Lower lobe of right lung (tissue), 2 donors: ENCODE measurements at regions not wholly inside any gene's neighbourhood (a gene's known extent, or its start where the extent isn't known, plus 50 kb on each side); places are given as distances from the start of the nearest gene placed in this dataset.

Source experiments
- ATAC-seq, 2 donors: fragments of 200-7000 bp; cut with Tn5 transposase; one replicate each; pipeline ENCODE4 v1.9.1; 2020 to 2022; ENCODE audit warnings: mild to moderate bottlenecking in 2 of 2, moderate library complexity in 2 of 2
- DNase-seq: peaks from one replicate; pipeline ENCODE4 v3.0.0-alpha.2; 2020
- H3K27ac ChIP-seq: fragments of 200-600 bp; one replicate; pipeline ENCODE4 v1.8.0; 2022
- H3K27me3 ChIP-seq: fragments of 200-600 bp; one replicate; pipeline ENCODE4 v1.8.0; 2022; ENCODE audit warnings: low read depth
- H3K36me3 ChIP-seq: fragments of 200-600 bp; one replicate; pipeline ENCODE4 v1.8.0; 2022; ENCODE audit warnings: mild to moderate bottlenecking
- H3K4me1 ChIP-seq: fragments of 200-600 bp; one replicate; pipeline ENCODE4 v1.8.0; 2022
- H3K4me3 ChIP-seq: fragments of 200-600 bp; one replicate; pipeline ENCODE4 v1.8.0; 2022; ENCODE audit warnings: mild to moderate bottlenecking
- H3K9me3 ChIP-seq: fragments of 200-600 bp; one replicate; pipeline ENCODE4 v1.8.0; 2022
- intact Hi-C: fragments of 100-400 bp; cut with DNase I; formaldehyde crosslinking; loops from one replicate; pipeline ENCODE4 v1.11.0; 2022
- TF ChIP-seq, protein P1 (sequence below): fragments of 200-600 bp; IDR thresholded peaks from one replicate; pipeline ENCODE4 v1.8.0; 2022; ENCODE audit warnings: antibody characterized with exemption, mild to moderate bottlenecking
- donor health status: DM: no; HTN: yes; CAD: no; lungs with severe emphysema.

DNA sequence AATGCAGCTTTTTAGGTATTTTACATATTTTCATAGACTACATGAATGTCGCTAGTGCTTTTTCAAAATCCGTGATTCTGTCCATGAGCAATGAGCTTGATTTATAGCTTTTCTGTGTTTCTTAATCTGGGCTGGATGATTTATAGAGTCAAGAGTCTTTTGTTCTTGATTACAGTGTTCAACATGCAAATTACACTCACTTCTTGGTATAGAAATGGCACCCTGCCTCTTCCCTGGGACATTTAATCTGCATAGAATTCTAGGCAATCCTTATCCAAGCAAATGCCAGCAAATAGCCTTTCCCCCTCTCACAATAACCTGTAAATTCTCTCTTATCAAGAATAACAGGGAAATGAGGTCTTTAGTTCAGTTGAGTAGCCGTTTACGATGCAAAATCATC, 246.2 kb upstream of the SEMA3C start:
- H3K27ac ChIP-seq, result no peak overlapping the region
- no peaks in the 10 kb centered on the region for H3K4me1 ChIP-seq
- H3K36me3 ChIP-seq, result no peaks in the 10 kb centered on the region
- TF ChIP-seq, protein P1, sequence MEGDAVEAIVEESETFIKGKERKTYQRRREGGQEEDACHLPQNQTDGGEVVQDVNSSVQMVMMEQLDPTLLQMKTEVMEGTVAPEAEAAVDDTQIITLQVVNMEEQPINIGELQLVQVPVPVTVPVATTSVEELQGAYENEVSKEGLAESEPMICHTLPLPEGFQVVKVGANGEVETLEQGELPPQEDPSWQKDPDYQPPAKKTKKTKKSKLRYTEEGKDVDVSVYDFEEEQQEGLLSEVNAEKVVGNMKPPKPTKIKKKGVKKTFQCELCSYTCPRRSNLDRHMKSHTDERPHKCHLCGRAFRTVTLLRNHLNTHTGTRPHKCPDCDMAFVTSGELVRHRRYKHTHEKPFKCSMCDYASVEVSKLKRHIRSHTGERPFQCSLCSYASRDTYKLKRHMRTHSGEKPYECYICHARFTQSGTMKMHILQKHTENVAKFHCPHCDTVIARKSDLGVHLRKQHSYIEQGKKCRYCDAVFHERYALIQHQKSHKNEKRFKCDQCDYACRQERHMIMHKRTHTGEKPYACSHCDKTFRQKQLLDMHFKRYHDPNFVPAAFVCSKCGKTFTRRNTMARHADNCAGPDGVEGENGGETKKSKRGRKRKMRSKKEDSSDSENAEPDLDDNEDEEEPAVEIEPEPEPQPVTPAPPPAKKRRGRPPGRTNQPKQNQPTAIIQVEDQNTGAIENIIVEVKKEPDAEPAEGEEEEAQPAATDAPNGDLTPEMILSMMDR, result no peak
- ATAC-seq (no peak), DNase-seq (no peak)
- no peak overlapping the region for H3K4me3 ChIP-seq
- H3K27me3 ChIP-seq, result no peaks in the 10 kb centered on the region
- no peaks in the 10 kb centered on the region for H3K9me3 ChIP-seq
- intact Hi-C loops, result no loop called here

GRCh38 chr7:81162771-81163525, 244.1 kb upstream of the SEMA3C start:
- Histone ChIP-seq H3K27ac (no peak overlapping the region), H3K27me3 (no peaks in the 10 kb centered on the region), H3K4me1 (no peaks in the 10 kb centered on the region), H3K36me3 (no peaks in the 10 kb centered on the region), H3K9me3 (no peaks in the 10 kb centered on the region), H3K4me3 (no peak overlapping the region)
- TF ChIP-seq, protein P1, result no peak
- DNase-seq, result no peak
- intact Hi-C loops, result no loop called here
- ATAC-seq, result no peak

- no peak overlapping the region for H3K27ac ChIP-seq
- H3K36me3 ChIP-seq, result no peaks in the 10 kb centered on the region
- ATAC-seq (no peak), DNase-seq (no peak)
- TF ChIP-seq, protein P1, result no peak
- H3K4me3 ChIP-seq, result no peak overlapping the region
- no peaks in the 10 kb centered on the region for H3K9me3 ChIP-seq
- H3K27me3 ChIP-seq, result no peaks in the 10 kb centered on the region
- intact Hi-C loops, result no loop called here
- H3K4me1 ChIP-seq, result no peaks in the 10 kb centered on the region
Measured at GRCh38 chr7:81162234-81162633, 243.4 kb upstream of the SEMA3C start.

- DNase-seq (no peak), ATAC-seq (no peak)
- TF ChIP-seq, protein P1, result no peak
- no peaks in the 10 kb centered on the region for H3K27me3 ChIP-seq
- no peak overlapping the region for H3K4me3 ChIP-seq
- H3K9me3 ChIP-seq, result no peaks in the 10 kb centered on the region
- H3K36me3 ChIP-seq, result no peaks in the 10 kb centered on the region
- no peaks in the 10 kb centered on the region for H3K4me1 ChIP-seq
- H3K27ac ChIP-seq, result no peak overlapping the region
- intact Hi-C loops, result no loop called here
Measured at GRCh38 chr7:81161451-81162075, 242.7 kb upstream of the SEMA3C start.

- Histone ChIP-seq H3K9me3 (no peaks in the 10 kb centered on the region), H3K4me3 (no peak overlapping the region), H3K27ac (no peak overlapping the region), H3K36me3 (no peaks in the 10 kb centered on the region), H3K4me1 (no peaks in the 10 kb centered on the region), H3K27me3 (no peaks in the 10 kb centered on the region)
- DNase-seq (no peak), ATAC-seq (no peak)
- TF ChIP-seq, protein P1, result no peak
- intact Hi-C loops, result no loop called here
Measured at GRCh38 chr7:81159402-81159801, 240.6 kb upstream of the SEMA3C start.
